Kidney tubule cell (primary cell): ENCODE measurements at regions not wholly inside any gene's neighbourhood (a gene's known extent, or its start where the extent isn't known, plus 50 kb on each side); places are given as distances from the start of the nearest gene placed in this dataset.

Source experiments
- DNase-seq: peaks from one replicate; pipeline ENCODE4 v3.0.0-alpha.2; 2018; ENCODE audit warnings: low spot score

DNA sequence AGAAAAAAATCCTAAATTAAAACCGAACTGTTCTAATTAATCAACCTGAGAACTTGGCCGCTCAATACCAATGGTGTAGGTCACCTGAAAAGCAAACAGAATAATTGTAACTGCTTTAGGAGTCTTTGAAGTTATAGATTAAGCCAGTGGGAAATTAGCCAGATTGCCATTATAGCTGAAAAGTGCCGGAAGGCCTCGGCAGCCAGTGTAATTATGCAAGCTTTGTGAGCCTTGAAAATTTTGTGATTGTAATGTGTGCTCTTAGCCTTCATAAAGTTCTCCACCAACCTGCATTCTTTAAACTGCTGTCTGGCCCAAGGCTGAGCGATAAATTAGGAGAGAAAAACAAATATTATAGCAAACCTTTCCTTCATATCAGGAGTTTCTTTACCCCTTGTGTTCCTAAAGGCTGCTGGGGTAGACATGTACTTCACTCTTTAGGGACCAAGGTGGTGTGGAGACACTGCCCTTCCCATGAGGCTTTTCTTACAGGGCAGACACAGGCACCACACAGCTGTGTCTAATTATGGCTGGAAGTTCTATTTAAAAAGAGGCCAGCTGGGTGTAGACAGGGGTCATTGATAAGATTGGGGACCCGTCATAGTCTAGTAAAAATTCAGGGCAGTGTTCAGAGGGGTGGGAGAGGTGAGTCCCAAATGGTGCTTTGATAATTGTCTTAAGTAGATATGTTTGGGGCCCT is 991.2 kb downstream of the FLRT2 start:
- no peak for DNase-seq

DNA sequence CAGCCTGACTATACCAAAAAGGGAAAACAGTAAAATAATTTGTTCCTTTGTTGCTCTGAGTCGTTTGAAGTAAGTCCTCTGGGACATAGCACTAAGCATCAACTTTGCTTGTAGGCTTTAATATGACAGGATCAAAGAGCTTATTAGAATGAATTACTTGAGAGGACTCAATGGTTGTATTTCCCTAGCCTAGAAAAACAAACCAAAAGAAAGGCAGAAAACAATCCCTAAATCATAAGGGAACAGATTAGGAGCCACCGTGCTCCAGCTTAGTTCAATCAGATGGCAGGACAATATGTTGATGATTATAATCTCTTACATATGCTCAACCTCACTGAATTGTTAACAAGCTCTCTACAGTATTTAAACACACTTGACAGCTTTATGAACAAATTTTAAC is 988.4 kb downstream of the FLRT2 start:
- no peak for DNase-seq

DNA sequence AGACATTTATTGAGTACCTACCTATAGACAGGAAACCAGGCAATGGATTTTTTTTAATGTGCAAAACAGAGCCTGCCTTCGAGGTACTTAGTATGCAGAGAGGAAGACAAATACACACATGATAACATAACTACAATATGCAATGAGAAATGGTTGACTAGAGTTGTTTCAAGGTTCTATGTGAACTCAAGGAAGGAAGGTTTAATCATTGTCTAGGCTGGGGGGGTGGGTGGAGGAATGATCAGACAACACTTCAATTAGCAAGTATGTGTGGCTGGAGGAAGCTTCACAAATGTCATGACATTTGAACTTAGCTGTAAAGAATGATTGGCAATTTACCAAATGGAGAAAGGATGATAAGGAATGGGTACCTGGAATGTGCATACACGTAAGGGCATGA is 985.3 kb downstream of the FLRT2 start:
- peak; percentile 63 for DNase-seq

DNA sequence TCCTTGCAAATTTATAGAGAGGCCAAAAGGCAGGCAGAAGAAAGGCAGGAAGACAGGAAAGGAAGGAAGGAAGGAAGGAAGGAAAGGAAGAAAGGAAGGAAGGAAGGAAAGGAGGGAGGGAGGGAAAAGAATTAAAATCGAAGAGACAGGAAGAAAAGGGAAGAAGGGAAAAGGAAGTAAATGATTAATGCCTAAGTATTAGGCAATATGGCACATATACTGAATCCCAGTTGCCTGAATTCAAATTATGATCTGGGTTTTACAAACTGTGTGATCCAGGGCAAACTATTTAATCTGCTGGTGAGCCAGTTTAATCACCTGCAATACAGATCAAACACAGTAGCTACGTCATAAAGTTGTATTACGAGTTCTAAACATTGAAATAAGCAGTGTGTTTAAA is 983.6 kb downstream of the FLRT2 start:
- no peak for DNase-seq

DNA sequence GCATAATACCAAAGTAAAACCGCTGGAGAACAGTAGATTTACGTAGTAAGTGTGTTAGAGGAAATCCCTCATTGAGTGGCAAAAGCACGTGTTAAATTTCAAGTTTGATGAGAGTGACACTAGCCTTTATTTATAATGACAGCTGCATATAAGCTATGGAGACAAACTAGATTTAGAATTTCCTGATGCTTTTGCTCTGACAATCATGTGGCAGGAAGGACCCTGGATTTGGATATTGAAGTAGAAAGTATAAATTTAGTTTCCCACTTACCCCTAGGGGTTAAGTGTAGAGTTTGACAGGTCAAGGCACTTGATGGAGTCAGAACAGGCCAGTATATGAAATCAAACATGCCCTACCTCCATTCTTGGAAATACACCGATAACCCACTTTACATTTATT is 983.1 kb downstream of the FLRT2 start:
- no peak for DNase-seq

DNA sequence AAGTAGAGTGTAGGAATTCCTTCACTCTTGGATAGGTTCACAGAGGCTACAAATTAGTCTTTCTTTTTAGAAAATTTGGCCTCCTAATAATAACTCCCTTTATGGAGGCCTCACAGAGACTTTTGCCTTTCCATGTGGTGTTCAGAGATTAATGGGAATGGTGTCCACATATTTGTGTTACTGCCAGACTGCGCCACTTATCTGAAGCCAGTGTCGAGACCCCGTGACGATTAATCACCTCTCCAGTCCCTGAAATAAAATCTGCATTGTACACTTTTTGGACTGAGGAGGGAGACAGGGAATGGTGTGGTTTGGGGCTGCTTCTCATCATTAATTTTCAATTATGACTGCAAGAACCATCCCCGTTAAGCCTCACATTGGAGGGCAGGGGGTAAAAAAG is 980.5 kb downstream of the FLRT2 start:
- no peak for DNase-seq

DNA sequence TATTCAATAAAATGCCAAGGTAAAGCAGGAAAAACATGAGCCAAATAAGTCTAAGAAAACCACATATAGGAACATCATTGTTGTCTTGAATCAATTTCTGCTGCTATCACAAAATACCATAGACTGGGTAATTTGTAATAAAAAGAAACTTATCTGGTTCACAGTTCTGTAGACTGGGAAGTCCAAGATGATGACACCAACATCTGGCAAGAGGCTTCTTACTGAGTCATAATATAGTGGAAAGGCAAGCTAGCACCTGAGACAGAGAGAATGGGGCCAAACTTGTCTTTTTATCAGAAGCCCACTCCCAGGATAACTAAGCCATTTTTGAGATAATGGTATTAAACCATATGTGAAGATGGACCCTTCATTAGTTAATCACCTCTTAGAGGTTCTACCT is 975.9 kb downstream of the FLRT2 start:
- DNase-seq: peak; percentile 7

DNA sequence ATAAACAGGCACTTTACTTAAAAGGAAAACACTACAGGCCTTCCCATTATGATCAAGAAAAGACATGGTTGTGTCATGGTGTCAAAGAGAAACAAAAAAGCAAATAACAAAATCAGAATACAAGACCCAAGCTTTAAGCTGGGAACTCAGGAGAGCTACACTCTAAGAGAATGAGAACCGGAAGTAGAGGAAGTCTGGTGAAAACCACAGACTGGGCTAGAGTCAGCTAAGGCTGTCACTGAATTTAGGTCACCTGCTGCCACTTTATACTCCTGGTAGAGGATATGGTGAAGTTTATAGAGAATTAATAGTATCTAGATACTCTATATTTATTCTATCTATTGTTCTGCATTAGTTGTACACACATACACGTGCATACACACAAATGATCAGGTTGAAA is 971.7 kb downstream of the FLRT2 start:
- DNase-seq: no peak

DNA sequence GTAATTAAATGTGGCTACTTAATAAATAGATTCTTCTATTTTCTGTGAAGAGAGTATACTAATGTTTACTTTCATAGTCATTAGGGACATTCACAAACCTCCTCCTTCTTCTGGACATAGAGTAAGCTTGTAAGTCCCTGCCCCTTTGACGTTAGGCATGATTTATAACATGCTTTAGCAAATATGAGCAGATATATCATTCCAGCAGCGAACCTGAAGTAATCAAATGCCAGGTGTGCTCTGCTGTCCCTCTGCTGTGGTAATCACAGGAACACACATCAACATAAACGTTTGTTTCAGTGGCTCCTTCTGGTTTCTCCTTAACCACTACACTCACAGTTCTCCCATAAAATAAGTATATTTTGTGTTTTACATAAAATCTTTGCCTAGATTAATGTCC is 961.8 kb downstream of the FLRT2 start:
- DNase-seq: no peak

DNA sequence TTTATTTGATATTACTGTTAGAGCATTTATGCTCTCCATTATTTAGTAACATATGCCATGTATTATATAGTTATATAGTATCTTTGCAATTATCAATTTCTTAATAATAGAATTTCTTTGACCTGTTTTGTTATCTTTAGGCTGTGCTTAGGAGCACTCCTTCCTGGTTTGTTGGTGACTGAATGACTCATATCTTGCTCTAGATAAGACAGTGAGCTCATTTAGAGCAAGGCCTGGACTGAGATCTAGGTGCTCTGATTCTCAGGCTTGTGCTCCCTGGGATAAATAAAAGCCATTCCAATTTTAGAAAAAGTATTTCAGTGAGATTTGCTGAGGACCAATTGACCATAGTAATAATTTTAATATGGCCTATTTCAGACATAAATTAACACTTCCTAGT is 951.2 kb downstream of the FLRT2 start:
- peak; percentile 42 for DNase-seq

DNA sequence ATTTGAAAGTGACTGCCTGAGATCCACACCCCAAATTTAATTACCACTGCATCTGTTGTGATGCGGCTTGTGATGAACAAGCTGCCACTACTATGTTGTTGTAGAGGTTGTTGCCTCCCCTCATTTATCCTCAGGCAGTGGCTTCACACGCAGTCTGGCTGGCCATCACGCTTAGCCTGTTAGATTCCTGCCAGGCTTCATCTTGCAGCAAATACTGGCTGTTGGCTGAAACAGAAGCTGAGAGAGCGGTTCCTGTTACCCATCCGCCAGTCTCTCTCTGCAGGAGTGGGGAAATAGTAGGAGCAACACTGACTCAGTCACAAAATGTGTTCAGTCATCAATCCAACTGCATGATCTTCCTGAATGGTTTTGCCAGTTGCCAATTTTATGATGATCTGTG is 934.4 kb downstream of the FLRT2 start:
- no peak for DNase-seq

DNA sequence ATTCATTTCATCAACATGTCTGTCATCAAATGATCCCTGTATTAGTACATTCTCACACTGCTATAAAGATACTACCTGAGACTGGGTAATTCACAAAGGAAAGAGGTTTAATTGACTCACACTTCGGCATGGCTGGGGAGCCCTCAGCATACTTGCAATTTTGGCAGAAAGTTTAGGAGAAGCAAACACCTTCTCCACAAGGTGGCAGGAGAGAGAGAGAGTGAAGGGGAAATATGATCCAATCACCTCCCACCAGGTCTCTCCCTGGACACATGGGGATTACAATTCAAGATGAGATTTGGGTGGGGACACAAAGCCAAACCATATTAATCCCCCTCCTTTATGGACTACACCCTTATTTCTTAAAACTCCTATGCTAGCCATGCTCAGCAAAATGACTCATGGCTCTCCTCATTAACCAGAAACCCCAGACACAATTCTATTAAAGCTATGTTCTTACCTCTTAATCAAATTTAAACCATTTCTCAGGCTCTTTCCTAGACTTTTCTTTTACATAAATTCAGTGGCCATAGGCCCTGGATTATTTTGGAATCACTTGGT is 932.3 kb downstream of the FLRT2 start:
- DNase-seq: peak; percentile 40

DNA sequence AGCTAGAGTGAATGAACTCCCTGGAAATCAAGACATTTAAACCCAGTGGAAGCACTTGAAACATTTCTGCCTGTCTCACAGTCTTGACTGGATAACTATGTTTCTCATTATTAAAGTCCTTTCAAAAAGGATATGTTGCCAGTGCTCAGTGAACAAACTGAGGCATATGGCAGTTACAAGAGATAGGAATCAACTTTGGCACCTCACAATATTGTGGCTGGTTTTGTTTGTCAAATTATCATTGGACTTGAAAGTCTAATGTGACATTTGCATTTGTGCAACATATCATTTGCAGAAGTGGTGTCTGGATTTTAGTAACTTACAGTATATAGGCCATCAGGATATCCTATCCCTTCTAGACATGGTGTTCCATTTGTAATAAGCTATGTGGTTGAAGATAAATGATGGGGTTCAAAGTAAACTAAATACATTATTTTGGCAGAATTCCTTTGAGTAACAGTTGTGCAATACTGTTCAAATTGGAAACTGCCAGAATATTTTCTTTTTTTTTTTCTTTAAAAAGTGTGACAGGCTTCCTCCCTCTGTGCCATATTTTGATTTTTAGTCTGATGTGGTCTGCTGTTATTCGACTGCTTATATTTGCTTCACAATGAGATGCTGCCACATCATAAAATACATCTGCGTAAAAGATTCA is 927.7 kb downstream of the FLRT2 start:
- DNase-seq: no peak

DNA sequence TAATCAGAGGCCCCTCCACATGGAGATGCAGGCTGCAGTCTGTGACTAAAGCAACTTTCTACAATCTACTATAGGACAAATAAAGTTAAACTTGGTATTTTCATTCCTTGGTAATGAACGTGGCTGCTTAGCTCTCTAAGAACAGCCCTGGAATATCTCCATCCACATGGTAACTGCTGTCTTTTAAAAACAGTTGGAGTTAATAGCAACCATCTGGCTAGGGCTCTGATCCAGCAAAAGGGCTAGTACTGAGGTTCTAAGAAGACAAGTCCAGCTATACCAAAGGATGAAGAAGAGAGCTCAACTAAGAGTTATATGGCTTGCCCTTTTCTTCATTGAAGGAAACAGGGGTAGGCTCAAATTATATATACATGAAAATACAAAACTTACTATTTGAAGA is 920.1 kb downstream of the FLRT2 start:
- DNase-seq: no peak

DNA sequence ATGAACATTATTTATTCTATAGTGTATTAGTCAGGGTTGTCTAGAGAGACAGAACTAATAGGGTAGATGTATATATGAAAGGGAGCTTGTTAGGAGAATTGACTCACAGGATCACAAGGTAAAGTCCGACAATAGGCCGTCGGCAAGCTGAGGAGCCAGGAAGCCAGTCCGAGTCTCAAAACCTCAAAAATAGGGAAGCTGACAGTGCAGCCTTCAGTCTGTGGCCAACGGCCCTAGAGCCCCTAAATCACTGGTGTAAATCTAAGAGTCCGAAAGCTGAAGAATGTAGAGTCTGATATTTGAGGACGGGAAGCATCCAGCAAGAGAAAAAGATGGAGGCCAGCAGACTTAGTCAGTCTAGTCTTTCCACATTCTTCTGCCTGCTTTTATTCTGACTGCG is 912.2 kb downstream of the FLRT2 start:
- DNase-seq: no peak

DNA sequence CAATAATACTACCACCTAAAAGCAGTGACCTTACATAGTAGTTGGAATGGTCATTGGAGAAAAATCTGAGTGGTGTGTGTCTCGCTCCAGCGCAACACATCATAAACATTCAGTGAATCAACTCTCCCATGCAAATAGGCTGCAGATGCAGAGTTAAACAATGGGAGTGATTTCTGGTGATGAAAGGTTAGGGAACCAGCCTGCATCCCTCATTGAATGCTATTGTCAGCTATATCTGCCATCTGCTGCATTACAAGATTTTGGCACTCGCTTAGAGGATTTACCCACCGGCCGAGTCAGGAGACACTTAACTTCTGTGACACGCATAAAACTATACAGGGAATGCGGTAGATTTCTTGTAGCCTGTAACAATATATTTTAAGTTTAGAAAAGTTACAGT is 900.9 kb downstream of the FLRT2 start:
- no peak for DNase-seq

DNA sequence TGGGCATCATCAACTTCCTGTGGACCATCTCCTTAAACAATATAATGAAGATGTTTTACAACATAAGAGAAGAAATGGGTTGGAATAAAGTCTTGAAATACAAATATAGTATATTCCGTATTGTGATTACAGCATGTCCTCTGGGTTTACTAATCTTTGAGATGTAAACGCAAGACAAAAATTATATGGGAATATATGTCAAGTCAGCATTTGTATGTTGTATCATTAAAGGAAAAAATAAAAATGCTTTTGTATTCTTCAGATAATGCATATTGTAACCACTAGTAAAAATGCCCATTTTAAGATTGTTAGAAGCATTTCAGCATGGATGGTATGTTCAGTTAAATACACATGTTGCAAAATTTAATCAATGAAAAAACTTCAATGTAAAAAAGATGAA is 893.3 kb downstream of the FLRT2 start:
- no peak for DNase-seq

DNA sequence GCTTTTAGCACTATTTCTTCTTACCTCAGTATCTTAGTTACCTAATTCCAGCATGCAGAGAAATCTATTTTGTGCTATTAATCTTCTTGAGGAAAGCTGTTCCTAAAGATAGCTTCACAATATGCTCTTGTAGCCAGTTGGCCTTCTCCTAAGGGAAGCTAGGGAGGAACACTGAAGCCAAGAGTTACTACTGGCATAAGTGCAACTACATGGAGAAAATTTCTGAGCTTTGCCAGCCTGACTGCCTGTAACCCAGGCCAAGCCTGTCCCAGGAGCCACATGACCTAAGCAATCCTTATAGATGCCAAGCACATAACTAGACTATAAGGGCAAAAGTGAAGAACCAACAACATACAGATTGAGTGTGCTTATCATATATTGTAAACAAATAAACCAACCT is 890.2 kb downstream of the FLRT2 start:
- no peak for DNase-seq

DNA sequence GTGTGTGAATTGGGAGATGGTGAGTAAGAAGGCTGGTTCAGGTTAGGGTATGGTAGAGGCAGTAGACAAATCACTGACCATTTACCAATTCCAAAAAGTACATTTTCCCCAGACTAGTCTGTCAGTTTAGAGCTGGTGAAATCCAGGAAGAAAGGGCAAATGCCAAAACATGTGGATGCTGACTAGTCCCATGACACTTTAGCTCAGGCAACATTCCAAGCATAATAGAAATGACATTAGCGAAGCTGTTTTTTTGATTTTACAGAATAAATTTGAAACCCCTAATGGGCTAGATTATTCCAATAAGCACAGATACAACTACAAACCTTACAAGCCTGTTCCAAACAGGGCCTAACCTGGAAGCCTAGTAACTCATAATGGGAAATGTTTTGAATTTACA is 884.2 kb downstream of the FLRT2 start:
- no peak for DNase-seq

DNA sequence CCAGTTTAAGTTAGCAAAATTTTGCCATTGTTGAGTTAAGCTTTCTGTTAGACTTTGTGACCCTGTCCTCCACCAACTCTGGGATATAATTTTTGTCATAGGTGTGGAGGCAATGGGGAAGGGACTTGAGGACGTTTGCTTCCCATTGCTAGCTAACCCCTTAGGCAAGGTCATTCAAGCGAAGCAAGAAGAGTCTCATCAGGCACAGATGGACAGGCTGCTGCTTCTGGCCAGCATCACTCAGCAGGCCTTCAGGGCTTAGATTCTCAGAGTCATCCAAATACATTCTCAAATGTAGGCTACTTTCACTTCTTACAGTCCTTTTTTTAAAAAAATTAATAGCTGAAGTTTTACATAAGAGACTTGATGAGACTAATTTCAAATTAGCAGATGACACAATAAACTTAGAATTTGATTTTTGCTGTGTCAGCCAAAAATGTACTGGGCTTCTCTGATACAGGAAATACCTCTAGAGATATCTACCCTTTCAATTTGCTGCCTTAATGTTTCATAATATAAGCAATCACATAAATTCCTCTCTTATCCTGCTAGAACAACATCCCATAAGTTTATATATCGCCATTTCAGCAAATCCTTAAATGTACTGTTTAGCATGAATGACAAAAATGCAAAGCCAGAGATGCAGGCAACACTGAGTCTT is 875.2 kb downstream of the FLRT2 start:
- no peak for DNase-seq

DNA sequence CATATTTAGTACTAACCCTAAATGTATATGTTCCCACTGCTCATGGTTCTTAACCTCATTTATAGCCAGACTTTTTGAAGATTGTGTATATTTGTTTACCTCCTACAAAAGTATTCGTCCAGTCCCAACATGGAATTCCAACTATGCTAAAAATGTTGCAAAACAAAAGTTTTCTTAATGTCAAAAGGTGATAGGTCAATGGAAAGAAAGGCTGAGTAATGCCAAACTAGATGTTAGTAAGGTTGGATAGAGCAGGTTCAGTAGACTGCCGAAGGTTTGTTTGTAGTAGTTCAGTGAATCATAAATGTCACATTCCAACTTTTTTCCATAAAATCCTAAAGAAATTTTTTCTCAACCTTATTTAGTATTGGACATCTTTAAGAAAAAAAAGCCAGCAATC is 874.5 kb downstream of the FLRT2 start:
- no peak for DNase-seq

DNA sequence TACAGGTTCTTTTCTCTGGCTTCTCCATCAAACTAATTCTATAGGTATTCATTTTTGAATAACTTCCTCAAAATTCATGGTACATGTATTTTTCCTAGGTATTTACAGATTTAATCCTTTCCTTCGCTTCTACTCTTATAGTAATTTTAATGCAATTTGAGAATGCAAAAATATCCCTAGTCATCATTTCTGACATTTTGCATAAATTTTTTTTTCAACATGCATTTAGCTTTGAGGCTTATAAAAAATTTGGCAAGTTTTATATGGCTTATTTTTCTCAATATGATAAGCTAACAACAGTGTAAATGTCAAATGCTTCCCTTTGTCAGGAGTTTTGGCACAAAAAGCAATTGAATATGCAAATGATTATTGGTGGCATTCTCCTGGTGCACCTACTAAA is 872.6 kb downstream of the FLRT2 start:
- DNase-seq: no peak

DNA sequence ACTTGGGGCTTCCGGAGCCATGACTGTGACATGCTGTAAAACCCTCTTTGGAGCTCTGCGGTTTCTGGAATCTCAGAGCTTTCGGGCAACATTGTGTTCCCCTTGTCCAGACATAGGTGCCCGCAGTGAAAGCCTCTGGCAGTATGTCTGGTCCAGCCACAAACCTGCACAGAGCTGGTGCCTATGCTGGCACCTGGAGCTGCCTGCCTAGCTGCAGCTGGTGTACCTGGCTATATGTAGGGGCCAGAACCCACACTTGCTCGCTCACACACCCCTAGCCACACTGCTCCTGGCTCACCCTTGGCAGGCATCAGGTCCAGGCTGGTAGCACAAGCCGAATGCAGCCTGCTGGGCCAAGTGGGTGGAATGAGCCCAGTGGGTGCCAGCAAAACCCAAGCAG is 861.1 kb downstream of the FLRT2 start:
- no peak for DNase-seq
